ENCODE measurements at regions not wholly inside any gene's neighbourhood (a gene's known extent, or its start where the extent isn't known, plus 50 kb on each side); places are given as distances from the start of the nearest gene placed in this dataset.

GRCh38 chr1:217052196-217052595 is 329.0 kb upstream of the ESRRG start:
- Histone ChIP-seq H3K27ac (no peak overlapping the region), H3K4me1 (ENCODE audit: control insufficient read depth in 1 of 2, insufficient read depth in 1 of 2, low read depth in 1 of 2, low read length in 1 of 2) (no peaks in the 10 kb centered on the region), H3K27me3 (no peaks in the 10 kb centered on the region), H3K9me3 (no peaks in the 10 kb centered on the region), H3K4me3 (ENCODE audit: low read depth in 1 of 2, low read length in 1 of 2) (no peak overlapping the region), H3K36me3 (no peaks in the 10 kb centered on the region)
- TF ChIP-seq CTCF (IDR thresholded peaks at IDR 0.05), result no peak

GRCh38 chr1:217049721-217050120 is 326.5 kb upstream of the ESRRG start:
- Histone ChIP-seq H3K27ac (no peak overlapping the region), H3K36me3 (no peaks in the 10 kb centered on the region), H3K9me3 (no peaks in the 10 kb centered on the region), H3K27me3 (no peaks in the 10 kb centered on the region), H3K4me3 (ENCODE audit: low read depth in 1 of 2, low read length in 1 of 2) (no peak overlapping the region), H3K4me1 (ENCODE audit: control insufficient read depth in 1 of 2, insufficient read depth in 1 of 2, low read depth in 1 of 2, low read length in 1 of 2) (no peaks in the 10 kb centered on the region)
- TF ChIP-seq CTCF (IDR thresholded peaks at IDR 0.05), result no peak

GRCh38 chr1:217049081-217049480 is 325.9 kb upstream of the ESRRG start:
- TF ChIP-seq CTCF (IDR thresholded peaks at IDR 0.05), result no peak
- Histone ChIP-seq H3K27ac (no peak overlapping the region), H3K36me3 (no peaks in the 10 kb centered on the region), H3K4me3 (ENCODE audit: low read depth in 1 of 2, low read length in 1 of 2) (no peak overlapping the region), H3K27me3 (no peaks in the 10 kb centered on the region), H3K4me1 (ENCODE audit: control insufficient read depth in 1 of 2, insufficient read depth in 1 of 2, low read depth in 1 of 2, low read length in 1 of 2) (no peaks in the 10 kb centered on the region), H3K9me3 (no peaks in the 10 kb centered on the region)

- Histone ChIP-seq H3K27ac (no peak overlapping the region), H3K9me3 (no peaks in the 10 kb centered on the region), H3K4me1 (ENCODE audit: control insufficient read depth in 1 of 2, insufficient read depth in 1 of 2, low read depth in 1 of 2, low read length in 1 of 2) (no peaks in the 10 kb centered on the region), H3K36me3 (no peaks in the 10 kb centered on the region), H3K4me3 (ENCODE audit: low read depth in 1 of 2, low read length in 1 of 2) (no peak overlapping the region), H3K27me3 (no peaks in the 10 kb centered on the region)
- TF ChIP-seq CTCF (IDR thresholded peaks at IDR 0.05), result no peak
Measured at GRCh38 chr1:217048104-217048707, 325.0 kb upstream of the ESRRG start.

- H3K27me3 ChIP-seq, result no peaks in the 10 kb centered on the region
- H3K27ac ChIP-seq, result no peak overlapping the region
- no peak for TF ChIP-seq CTCF (IDR thresholded peaks at IDR 0.05)
- H3K36me3 ChIP-seq, result no peaks in the 10 kb centered on the region
- H3K4me3 ChIP-seq (ENCODE audit: low read depth in 1 of 2, low read length in 1 of 2), result no peak overlapping the region
- H3K9me3 ChIP-seq, result no peaks in the 10 kb centered on the region
- H3K4me1 ChIP-seq (ENCODE audit: control insufficient read depth in 1 of 2, insufficient read depth in 1 of 2, low read depth in 1 of 2, low read length in 1 of 2), result no peaks in the 10 kb centered on the region
Measured at GRCh38 chr1:217040711-217041455, 317.7 kb upstream of the ESRRG start.
